Posterior vena cava (tissue), 2 donors: ENCODE measurements at regions not wholly inside any gene's neighbourhood (a gene's known extent, or its start where the extent isn't known, plus 50 kb on each side); places are given as distances from the start of the nearest gene placed in this dataset.

ENCODE experiments used
- DNase-seq: peaks from one replicate; pipeline ENCODE4 v3.0.0-alpha.2; 2020; ENCODE audit warnings: low spot score
- intact Hi-C, 2 donors: fragments of 100-400 bp; cut with DNase I; formaldehyde crosslinking; loops; one replicate each; pipeline versions ENCODE4 v1.14.1 to v1.14.2; 2022 to 2023
- donor health status: DM: yes; HTN: yes; CAD: no.
- donor health status: DM: yes; HTN: yes; CAD: no.

DNA sequence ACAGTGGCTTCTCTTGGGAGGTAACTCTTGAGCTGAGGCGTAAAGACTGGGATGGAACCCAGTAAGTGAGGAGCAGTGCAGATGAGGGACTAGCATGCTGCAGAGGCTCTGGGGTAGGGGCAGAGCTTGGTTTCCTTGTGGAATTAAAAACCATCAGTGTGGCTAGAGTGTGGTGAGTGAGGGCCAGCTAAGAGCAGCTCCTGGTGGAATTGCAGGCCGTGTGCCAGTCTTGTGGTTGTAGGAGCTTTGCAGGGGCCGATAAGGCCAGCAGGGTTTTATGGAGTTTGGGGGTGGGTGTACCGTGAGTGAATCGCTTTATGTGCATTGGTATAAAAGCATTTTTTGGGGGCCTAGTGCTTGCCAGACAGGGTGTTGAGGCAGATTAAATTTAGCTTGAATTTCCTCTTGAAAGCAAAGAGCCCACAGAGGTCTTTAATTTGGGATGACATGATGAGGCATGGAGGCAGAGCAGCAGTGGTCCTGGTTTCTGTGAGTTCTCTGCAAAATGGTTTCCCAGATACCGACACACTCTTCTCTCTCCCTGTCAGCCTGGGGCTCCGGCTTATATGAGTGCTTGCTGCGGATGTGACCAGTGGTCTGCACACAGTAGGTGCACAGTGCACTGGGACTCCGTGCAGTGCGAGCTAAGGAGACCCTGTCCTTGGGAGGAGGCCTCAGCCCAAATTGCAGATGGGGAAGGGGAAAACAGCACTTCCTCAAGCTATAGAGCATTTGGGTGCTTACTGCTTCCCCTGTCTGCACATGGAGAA, 176.4 kb upstream of the PITX1 start:
- intact Hi-C loops = no loop called here

DNA sequence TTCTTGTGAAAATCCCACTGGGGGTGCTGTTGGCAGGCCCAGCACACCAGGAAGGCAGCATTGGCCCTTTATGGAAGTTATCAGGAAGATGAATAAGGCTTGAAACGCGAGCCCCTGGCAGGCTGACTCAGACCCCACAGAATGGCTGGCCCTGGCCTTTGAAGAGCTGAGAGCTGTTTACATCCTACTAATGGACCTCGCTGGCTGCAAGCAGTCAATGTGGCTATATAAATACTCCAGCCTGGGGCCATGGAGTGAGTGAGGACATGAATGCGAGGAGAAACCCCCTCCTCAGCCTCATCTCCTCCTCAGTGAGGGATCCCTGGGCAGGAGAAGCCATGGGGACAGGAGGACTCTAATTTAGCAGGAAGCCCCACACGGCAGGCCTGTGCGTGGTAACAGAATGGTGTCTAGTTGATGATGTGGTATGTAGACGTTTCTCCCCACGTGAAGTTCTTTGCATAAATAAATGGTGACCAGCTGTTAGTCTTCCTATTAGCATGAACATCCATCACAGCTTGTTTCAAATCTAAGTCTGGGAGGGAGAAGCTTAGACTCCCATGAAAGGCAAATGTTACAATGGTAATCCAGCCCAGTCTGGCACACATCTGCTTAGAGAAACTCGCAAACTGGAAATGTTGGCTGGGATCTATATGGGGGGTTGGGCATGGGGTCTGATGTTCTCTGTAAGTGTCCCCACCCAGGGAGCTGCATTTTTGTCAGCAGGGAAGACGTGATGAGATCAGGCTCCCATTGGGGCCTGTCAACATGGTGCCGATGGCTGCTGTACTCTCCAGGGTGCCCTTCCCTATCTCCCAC, 175.1 kb upstream of the PITX1 start:
- intact Hi-C loops = no loop called here
- DNase-seq = peak; percentile 89

More for the DNA sequence above, 176.4 kb upstream of the PITX1 start:
- no peak for DNase-seq

DNA sequence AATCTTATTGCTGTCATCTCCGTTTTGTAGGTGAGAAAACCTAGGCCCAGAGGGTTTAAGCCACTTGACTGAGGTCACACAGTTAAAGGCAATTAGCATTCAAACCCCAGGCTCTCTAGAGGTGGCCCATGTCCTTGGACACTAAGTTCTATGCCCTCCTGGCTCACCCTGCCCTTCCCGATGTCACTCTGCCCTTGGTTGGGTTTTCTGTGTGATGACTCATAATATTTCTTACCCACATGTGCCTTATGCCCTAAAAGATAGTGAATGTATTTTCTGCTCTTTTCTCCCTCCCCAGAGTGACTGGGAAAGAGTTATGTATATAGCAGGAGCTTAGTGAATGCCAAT, 174.5 kb upstream of the PITX1 start:
- DNase-seq = no peak
- intact Hi-C loops = no loop called here

DNA sequence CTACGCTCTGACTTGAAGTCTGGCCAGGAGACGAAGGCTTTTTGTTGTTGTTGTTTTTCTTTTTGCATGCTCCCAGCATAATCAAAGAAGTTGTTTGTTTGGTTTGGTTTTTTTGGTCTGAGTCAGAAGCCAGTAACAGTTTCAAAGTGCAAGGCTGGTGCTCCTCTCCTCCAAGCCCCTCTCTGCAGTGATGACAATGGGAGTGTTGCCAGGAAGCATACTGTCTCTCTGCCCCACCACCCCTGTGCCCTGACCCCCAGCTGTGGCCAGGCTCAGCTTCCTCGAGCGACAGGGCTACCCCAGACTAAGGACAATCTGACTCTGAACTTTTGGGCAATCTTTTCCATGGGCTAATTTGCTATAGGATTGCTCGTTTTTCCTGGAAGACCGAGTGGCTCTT, 173.8 kb upstream of the PITX1 start:
- peak; percentile 48 for DNase-seq
- intact Hi-C loops = no loop called here

DNA sequence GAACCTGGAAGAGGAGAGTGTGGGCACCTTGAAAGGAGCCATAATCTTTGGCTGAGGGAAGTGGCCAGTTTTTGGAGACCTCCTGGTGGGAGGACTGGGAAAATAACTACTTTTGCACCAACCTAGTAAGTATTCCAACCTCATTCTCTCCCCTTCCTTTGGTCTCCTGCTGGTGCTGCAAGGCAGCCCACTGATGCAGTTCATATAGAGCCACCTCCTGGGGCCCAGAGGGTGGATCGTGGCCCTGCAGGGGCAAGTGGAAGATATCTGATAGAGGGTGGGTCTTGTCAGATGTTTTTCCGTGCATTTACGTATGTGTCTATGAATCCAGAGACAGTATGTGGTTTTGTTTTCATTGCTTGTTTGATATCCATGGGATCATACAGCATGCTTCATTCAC, 172.8 kb upstream of the PITX1 start:
- DNase-seq = no peak
- intact Hi-C loops = no loop called here

DNA sequence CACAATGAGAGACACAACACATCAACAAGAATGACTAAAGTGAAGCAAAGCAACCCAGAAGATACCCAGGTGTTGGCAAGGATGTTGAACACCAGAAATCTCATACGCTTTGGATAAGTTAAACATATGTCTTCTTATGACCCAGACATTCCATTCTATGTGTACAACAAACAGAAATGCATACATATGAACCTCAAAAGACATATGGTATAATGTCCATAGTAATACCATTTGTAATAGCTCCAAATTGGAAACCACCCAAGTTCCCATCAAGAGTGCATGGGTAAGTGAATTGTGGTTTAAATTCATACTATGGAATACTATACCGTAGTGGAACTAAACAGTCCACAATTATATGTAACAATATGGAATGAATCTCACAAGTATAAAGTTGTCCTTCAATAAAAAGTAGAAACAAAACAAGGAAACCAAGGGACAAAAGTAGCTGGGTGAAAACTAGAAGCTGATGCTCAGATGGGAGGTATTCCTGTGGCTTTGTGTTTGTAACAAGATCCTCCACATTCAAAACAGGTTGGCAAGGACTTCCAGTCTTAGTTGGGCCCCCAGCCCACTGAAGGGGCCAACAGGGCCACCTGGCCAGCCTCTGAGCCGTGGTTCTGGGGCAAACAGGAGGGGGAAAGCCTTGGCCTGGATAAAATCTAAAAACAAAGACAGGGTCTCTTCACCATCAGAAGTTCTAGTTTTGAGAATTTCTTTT, 171.8 kb upstream of the PITX1 start:
- intact Hi-C loops = no loop called here
- no peak for DNase-seq

DNA sequence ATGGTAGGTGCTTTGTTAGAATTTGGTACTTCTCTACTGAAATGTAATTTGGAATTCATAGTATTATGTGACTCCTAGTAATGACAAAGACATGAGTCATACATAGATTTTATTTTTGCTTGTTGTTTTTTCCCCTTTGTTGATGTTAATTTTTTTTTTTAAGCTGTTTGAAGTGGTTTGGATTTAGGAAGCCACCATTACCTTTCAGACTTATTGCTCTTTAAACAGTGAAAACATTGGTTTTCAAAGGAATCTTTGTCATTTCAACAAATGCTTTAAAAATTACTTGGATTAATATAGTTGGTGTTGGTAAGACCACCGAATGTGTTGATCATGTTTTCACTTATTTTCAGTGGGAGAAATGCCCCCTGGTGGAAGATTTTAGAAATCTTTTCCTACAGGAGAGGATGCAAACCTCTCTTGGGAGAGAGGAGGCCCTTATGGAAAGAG, 170.1 kb upstream of the PITX1 start:
- no peak for DNase-seq
- intact Hi-C loops = no loop called here

DNA sequence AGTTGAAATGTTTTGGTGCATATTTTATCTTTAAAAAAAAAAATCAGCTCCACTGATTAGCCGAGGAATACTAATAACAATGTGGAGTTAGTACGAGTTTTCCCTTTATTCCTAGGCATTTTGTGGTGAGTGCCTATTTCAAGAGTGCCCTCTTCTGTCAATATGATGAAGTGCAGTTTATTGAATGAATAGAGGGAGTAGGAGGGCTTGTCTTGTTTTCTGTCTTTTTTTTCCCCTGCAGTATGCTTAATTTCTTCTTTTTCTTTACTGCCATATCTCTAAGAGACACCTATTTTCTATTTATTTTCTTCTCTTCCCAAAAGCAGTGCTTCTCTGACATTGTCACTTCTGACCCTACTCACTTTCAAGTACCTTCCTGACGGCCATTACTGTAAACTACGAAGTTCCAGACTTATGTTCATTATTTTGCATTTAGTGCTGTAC, 169.6 kb upstream of the PITX1 start:
- intact Hi-C loops = no loop called here
- DNase-seq = no peak

DNA sequence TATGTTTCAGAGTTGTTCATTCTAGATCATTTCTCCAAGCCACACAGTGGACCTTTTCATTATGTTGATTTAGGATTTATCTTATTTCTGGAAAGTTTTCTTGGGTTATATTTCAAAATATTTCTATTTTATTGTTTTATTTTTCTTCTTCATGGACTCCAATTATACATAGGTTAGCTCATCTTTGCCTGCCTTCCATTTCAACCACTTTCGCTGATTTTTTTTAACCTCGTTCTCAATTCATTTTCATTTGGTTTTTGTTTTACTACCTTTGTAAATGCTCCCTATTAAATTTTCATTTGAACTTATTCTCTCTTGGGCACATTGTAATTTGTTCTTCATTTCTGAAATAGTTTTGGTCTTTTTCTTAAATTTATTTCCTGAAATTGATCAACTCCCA, 169.0 kb upstream of the PITX1 start:
- no peak for DNase-seq
- intact Hi-C loops = no loop called here

DNA sequence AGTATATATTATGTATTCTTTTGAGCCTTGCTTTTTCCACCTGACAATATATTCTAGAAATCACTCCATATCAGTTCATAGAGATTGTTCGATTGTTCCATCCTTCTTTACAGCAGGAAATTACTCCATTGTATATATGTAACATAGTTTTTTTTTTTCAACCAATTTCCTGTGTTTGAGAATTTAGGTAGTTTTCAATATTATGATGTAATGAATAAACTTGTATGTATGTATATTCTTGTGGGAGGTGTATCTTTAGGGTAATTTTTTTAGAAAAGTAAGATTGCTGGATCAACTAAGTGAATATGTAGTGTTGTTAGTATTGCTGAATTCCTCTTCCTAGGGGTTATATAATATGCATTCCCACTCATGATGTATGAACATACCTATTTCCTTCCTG, 165.9 kb upstream of the PITX1 start:
- intact Hi-C loops = no loop called here
- no peak for DNase-seq

DNA sequence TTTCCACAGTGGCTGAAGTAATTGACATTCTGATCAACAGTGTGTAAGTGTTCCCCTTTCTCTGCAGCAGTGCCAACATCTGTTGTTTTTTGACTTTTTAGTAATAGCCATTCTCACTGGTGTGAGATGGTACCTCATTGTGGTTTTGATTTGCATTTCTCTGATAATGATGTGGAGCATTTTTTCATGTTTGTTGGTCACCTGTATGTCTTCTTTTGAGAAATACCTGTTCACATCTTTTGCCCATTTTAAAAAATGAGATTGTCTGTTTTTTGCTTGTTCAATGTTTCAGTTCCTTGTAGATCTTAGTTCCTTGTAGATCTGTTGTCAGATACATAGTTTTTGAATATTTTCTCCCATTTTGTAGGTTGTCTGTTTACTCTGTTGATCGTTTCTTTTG, 162.5 kb upstream of the PITX1 start:
- no peak for DNase-seq
- intact Hi-C loops = no loop called here

DNA sequence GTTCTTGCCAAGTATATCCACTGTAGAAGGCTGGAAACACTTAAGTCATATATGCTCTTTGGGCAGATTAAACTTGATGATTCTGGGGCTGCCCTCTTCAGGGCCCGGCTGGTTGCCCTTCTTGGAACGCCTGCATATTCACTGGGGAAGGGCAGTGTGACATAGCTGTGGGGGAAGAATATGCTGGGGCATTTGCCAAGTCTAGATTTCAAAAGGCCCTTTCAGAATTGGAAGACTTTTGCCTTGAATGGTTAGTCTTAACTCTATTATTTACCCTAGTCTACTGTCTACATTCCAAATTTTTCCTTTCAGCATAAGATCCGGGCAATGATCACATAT, 161.2 kb upstream of the PITX1 start:
- DNase-seq = no peak
- intact Hi-C loops = no loop called here

DNA sequence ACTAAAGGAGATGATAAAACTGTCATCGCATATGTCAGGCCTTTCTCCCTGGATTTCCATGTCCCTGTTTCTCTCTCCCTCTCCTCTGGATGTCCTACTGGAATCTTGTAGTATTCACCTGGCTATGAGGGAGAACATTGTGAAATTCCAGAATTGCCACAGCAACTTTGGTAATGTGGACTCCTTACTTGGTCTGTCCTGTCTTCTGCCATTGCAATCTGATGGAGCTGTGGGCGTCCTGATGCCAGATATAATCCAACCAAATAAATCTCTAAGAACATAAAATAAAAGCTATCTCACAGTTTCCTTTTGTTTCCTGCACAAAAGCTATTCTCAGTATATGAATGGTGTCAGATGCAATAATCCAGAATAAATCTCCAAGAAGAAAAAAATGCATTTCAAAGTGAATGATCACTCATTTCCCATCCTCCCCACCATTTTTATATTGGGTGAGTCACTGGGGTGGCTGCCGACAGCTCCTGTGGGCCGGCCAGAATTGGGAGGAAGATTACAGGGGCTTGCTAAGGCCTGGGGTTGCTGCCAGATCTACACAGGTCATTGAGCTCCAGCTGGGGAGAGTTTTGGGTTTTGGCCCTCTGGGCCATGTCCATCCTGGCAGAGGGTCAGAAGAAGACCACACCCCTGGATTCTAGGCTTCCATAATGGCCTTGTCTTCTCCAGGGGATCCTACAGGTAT, 160.7 kb upstream of the PITX1 start:
- DNase-seq = no peak
- intact Hi-C loops = loop anchor here (5.0 kb wide), 1 partner anchor 138 kb away; no protein-coding TSS in a partner anchor

DNA sequence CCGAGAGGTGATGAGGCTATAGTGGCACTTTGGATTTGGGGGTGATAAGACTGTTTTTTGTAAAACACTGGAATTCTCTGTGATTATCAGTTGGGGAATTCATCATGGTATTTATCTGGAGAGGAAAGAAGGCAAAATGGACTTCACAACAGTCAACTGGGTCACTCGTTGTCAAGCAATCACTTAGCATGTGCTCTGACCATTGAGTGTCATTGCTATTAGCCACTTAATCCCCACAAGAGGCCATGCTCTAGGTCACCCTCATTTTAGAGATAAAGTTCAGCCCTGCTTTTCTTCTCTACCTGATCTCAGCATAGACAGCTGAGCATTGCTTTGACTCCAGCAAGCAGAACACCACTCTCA, 160.1 kb upstream of the PITX1 start:
- intact Hi-C loops = loop anchor here (5.0 kb wide), 1 partner anchor 138 kb away; no protein-coding TSS in a partner anchor
- DNase-seq = no peak

DNA sequence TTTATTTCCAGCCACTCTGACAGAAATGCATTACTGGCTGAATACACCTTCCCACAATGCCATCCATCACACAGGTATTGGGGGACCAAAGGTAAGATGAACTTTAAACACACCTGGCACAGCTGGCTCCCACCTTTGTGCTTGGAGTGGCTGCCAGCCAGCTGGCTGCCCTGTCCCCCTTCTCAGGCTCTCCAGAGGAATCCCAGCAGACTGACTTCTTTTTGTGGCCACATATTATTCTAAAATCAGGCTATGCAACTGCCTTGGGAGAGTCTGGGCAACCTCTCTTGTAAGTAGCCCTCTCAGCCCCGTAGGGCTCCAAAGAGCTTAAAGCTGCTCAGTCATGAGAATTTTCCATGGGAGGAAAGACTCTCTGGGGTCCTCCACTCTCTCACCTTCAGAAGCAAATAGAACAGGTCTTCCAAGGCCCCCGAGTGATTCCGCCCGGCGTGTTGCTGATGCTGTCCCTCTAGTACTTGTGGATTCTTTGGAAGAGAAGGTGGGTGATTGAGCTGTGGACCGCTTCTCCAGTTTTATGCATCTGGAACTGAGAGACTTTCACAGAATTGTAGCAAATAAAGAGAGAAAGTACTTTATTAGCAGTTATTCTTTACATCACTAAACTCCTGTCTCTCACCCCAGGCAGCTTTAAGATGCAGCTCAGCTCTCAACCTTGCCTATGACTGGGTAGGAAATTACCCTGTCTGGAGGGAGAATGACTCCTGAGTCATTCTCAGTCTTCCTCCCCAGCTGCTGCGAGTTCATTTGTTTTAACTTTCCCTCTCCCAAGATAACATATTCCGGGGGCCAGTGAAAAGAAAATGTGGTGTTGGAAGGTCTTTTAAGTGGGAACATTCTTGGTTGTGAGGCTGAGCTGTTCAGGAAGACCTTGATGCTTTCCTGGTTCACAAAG, 159.4 kb upstream of the PITX1 start:
- no peak for DNase-seq
- intact Hi-C loops = loop anchor here (5.0 kb wide), 1 partner anchor 139 kb away; no protein-coding TSS in a partner anchor

DNA sequence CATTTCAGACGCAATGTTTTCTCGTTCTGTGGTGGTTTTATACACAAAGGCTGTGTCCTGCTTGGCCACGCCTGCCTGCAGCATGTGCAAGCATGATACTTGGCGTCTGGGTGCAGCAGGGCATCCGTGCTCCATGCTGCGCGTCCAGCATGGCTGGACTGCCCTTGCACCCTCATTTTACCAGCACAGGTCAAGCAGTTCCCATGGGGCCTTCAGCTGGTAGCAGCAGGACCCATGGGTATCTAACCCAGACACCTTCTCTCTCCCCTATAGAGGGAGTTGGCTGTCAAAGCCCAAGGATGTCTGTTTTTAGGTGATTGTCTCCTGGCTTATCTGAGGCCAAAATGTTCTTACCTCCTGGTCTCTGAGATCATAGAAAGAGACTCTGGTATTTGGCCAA, 158.3 kb upstream of the PITX1 start:
- intact Hi-C loops = loop anchor here (5.0 kb wide), 1 partner anchor 140 kb away; no protein-coding TSS in a partner anchor
- no peak for DNase-seq

DNA sequence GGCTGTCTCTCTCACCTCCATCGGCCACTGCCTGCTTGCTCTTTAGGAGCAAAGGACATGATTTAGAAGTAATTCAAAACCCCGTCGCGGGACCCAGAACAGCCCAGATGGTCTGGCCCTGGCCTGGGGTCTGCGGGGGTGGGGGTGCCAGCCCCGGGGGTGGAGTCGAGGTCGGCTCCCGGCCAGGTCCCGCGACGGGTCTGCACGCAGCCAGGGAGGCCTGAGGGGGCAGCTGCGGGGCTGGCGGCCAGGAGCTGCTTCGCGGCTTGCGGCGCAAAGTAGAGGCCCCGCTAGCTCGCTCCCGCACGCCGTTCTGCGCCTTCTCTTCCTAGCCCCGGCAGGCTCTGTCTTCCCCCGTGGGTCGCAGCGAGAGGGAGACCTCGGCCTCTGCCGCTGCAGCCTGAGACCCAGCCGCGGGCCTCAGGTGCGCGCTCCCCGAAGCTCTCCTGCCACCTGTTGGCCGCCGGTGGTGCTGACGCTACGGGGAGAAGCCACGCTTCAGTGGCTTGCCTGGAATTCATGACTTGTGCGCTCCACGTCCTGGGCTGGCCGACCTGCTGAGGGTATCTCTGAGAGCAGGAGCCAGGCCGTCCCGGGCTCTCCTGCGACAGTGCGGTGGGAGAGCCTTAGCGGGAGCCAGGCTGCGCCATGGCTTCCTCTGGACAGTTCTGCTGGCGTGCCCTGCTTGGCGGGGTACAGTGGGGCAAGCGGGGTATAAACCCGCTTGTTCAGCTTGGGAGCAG, 157.2 kb upstream of the PITX1 start:
- DNase-seq = peak; percentile 91
- intact Hi-C loops = loop anchor here (5.0 kb wide), 1 partner anchor 141 kb away; no protein-coding TSS in a partner anchor
